ENCODE measurements at regions not wholly inside any gene's neighbourhood (a gene's known extent, or its start where the extent isn't known, plus 50 kb on each side); places are given as distances from the start of the nearest gene placed in this dataset.

DNA sequence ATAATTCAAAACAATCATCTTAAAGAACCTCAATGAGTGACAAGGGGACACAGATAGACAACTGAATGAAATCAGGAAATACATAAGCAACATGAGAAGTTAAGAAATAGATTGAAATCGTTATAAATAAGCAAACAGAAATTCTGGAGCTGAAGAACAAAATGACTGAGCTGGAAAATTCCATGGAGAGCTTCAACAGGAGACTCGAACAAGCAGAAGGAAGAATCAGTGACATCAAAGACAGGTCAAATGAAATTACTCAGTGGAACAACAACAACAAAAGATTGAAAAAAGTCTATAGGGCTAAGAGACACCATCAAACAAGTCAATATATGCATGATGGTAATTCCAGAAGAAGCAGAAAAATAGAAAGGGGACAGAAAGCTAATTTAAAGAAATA is 89.5 kb upstream of the ALKAL2 start:
- TF ChIP-seq GATA2 (IDR thresholded peaks at IDR 0.05; ENCODE audit: insufficient read depth, insufficient read length, low read depth, low read length): no peak
- TF ChIP-seq EZH2 (IDR thresholded peaks at IDR 0.05; ENCODE audit: borderline replicate concordance, low read depth, low read length, severe bottlenecking): no peak
- TF ChIP-seq, protein P1, sequence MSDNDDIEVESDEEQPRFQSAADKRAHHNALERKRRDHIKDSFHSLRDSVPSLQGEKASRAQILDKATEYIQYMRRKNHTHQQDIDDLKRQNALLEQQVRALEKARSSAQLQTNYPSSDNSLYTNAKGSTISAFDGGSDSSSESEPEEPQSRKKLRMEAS (IDR thresholded peaks at IDR 0.05; ENCODE audit: insufficient read depth, insufficient read length): no peak
- TF ChIP-seq, protein P2, sequence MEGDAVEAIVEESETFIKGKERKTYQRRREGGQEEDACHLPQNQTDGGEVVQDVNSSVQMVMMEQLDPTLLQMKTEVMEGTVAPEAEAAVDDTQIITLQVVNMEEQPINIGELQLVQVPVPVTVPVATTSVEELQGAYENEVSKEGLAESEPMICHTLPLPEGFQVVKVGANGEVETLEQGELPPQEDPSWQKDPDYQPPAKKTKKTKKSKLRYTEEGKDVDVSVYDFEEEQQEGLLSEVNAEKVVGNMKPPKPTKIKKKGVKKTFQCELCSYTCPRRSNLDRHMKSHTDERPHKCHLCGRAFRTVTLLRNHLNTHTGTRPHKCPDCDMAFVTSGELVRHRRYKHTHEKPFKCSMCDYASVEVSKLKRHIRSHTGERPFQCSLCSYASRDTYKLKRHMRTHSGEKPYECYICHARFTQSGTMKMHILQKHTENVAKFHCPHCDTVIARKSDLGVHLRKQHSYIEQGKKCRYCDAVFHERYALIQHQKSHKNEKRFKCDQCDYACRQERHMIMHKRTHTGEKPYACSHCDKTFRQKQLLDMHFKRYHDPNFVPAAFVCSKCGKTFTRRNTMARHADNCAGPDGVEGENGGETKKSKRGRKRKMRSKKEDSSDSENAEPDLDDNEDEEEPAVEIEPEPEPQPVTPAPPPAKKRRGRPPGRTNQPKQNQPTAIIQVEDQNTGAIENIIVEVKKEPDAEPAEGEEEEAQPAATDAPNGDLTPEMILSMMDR (IDR thresholded peaks at IDR 0.05; ENCODE audit: extremely low read depth in 1 of 2, insufficient read depth in 1 of 2, low read depth in 1 of 2, low read length in 2 of 2): no peak
- TF ChIP-seq JUN (IDR thresholded peaks at IDR 0.05; ENCODE audit: borderline replicate concordance, insufficient read depth, insufficient read length, low read depth): no peak
- no peak for TF ChIP-seq POLR2A (IDR thresholded peaks at IDR 0.05; ENCODE audit: low read depth, low read length)
- TF ChIP-seq FOS (IDR thresholded peaks at IDR 0.05; ENCODE audit: borderline replicate concordance, insufficient read depth, low read length): no peak
- TF ChIP-seq POLR2AphosphoS5 (IDR thresholded peaks at IDR 0.05; ENCODE audit: insufficient read depth, low read depth, low read length): no peak
- no peak for TF ChIP-seq MYC (IDR thresholded peaks at IDR 0.05; ENCODE audit: low read depth, low read length)
- H4K20me1 ChIP-seq (replicated peaks; ENCODE audit: control insufficient read depth, extremely low read depth, insufficient read depth, low read length): no peaks in the 10 kb centered on the region
- no TSS peak for BruUV-seq (replicated peaks)

More for the DNA sequence above, 89.5 kb upstream of the ALKAL2 start:
- FAIRE-seq (no peak), DNase-seq (ENCODE audit: low read depth, low spot score) (no peak)
- H3K4me1 ChIP-seq (ENCODE audit: control insufficient read depth, extremely low read depth, insufficient read depth, low read length): no peaks in the 10 kb centered on the region
- dilution Hi-C loops (cut with MboI; ENCODE audit: extremely low pct_ligation_motif_present, low sequenced_read_pairs) (no loop called here), intact Hi-C loops (cut with micrococcal nuclease) (no loop called here)
- no peaks in the 10 kb centered on the region for H3K36me3 ChIP-seq (ENCODE audit: control insufficient read depth in 2 of 2, extremely low read depth in 1 of 2, insufficient read depth in 2 of 2, low read length in 2 of 2)
- no peak overlapping the region for H3K4me3 ChIP-seq (replicated peaks in 1 of 3; ENCODE audit: insufficient read depth in 1 of 3, low read depth in 1 of 3, low read length in 3 of 3)
- no peak overlapping the region for H3K27ac ChIP-seq (ENCODE audit: insufficient read depth, low read depth, low read length)
- ChIA-PET CTCF (no interaction called here), POLR2A (no interaction called here)
- H3K9me1 ChIP-seq (replicated peaks; ENCODE audit: control insufficient read depth, extremely low read depth, insufficient read depth, low read length): no peaks in the 10 kb centered on the region
- H2AFZ ChIP-seq (ENCODE audit: low read depth, low read length): no peak overlapping the region
- H3K9me3 ChIP-seq (replicated peaks; ENCODE audit: control insufficient read depth, insufficient read depth, low read length): peaks cover 4% of the 10 kb centered on the region
- H3K27me3 ChIP-seq (ENCODE audit: control insufficient read depth in 2 of 2, insufficient read depth in 2 of 2, low read length in 2 of 2): no peaks in the 10 kb centered on the region
- H3K9ac ChIP-seq (replicated peaks; ENCODE audit: extremely low read depth, insufficient read depth, low read length): no peak overlapping the region
- H3K79me2 ChIP-seq (ENCODE audit: control insufficient read depth, insufficient read depth, low read length): no peaks in the 10 kb centered on the region
- no peak overlapping the region for H3K4me2 ChIP-seq (ENCODE audit: insufficient read depth, low read length)

All from endothelial cell of umbilical vein (primary cell).